ENCODE measurements at regions not wholly inside any gene's neighbourhood (a gene's known extent, or its start where the extent isn't known, plus 50 kb on each side); places are given as distances from the start of the nearest gene placed in this dataset.

DNA sequence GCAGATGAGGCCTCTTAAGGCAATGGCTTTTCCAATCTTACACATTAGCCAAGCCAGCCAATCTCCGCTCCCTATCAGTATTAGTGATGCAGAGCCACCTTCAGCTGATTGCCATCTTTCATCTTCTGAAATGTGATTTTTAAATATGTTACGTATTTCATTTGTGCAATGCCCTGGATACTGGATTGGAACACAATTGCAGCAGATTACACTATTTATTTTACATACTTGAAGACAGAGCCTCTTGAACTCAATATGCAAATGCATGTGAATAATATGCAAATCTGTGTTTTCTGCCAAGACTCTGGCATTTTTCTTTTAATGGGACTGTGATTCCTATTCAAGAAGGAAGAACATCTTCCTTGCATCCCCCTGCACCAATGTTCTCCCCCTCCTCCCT lies 90.5 kb downstream of the GRIN2B start:
- TF ChIP-seq MXI1 (IDR thresholded peaks at IDR 0.05; ENCODE audit: low read depth, low read length), result no peak
- TF ChIP-seq PBX3 (IDR thresholded peaks at IDR 0.05), result no peak
- TF ChIP-seq FOXJ3 (CRISPR knock-in tag; IDR thresholded peaks at IDR 0.05), result no peak
- no peak for TF ChIP-seq FOSL2 (IDR thresholded peaks at IDR 0.05; ENCODE audit: borderline replicate concordance, low read depth)
- TF ChIP-seq MEF2A (IDR thresholded peaks at IDR 0.05; ENCODE audit: borderline replicate concordance, low read depth), result no peak
- TF ChIP-seq CTCF (IDR thresholded peaks at IDR 0.05), result no peak
- no peak for TF ChIP-seq NRF1 (IDR thresholded peaks at IDR 0.05; ENCODE audit: low read depth, low read length)
- no peak for TF ChIP-seq POLR2AphosphoS5 (IDR thresholded peaks at IDR 0.05; ENCODE audit: low read depth, low read length)
- no peak for TF ChIP-seq ELF1 (IDR thresholded peaks at IDR 0.05)
- no peak for TF ChIP-seq GABPA (IDR thresholded peaks at IDR 0.05; ENCODE audit: low read depth)
- no peak for TF ChIP-seq EZH2phosphoT487 (IDR thresholded peaks at IDR 0.05; ENCODE audit: borderline replicate concordance, low read depth)
- TF ChIP-seq, protein P1, sequence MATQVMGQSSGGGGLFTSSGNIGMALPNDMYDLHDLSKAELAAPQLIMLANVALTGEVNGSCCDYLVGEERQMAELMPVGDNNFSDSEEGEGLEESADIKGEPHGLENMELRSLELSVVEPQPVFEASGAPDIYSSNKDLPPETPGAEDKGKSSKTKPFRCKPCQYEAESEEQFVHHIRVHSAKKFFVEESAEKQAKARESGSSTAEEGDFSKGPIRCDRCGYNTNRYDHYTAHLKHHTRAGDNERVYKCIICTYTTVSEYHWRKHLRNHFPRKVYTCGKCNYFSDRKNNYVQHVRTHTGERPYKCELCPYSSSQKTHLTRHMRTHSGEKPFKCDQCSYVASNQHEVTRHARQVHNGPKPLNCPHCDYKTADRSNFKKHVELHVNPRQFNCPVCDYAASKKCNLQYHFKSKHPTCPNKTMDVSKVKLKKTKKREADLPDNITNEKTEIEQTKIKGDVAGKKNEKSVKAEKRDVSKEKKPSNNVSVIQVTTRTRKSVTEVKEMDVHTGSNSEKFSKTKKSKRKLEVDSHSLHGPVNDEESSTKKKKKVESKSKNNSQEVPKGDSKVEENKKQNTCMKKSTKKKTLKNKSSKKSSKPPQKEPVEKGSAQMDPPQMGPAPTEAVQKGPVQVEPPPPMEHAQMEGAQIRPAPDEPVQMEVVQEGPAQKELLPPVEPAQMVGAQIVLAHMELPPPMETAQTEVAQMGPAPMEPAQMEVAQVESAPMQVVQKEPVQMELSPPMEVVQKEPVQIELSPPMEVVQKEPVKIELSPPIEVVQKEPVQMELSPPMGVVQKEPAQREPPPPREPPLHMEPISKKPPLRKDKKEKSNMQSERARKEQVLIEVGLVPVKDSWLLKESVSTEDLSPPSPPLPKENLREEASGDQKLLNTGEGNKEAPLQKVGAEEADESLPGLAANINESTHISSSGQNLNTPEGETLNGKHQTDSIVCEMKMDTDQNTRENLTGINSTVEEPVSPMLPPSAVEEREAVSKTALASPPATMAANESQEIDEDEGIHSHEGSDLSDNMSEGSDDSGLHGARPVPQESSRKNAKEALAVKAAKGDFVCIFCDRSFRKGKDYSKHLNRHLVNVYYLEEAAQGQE (IDR thresholded peaks at IDR 0.05; ENCODE audit: low read depth, low read length), result no peak
- TF ChIP-seq EP300 (IDR thresholded peaks at IDR 0.05; ENCODE audit: borderline replicate concordance in 1 of 2, low read depth in 1 of 2, low read length in 1 of 2), result no peak
- no peak for TF ChIP-seq MAX (IDR thresholded peaks at IDR 0.05; ENCODE audit: low read depth)

Measured in SK-N-SH (cell line).